PFSK-1 (cell line): ENCODE measurements at regions not wholly inside any gene's neighbourhood (a gene's known extent, or its start where the extent isn't known, plus 50 kb on each side); places are given as distances from the start of the nearest gene placed in this dataset.

Experiments used
- FOXP2 ChIP-seq: optimal IDR thresholded peaks from 2 replicates; pipeline ENCODE3; 2011; ENCODE audit warnings: borderline replicate concordance, control low read depth, inconsistent platforms; ENCODE audit not compliant: insufficient read depth; ENCODE audit errors: extremely low read length, extremely low read depth
- POLR2AphosphoS5 ChIP-seq: IDR thresholded peaks from 2 replicates; pipeline ENCODE4 v1.6.1; 2012; ENCODE audit warnings: low read depth, mild to moderate bottlenecking, control low read depth, low read length, moderate library complexity
- REST ChIP-seq, 2 experiments: IDR thresholded peaks; 2 replicates each; pipeline versions ENCODE4 v1.6.1 to v1.8.0; 2011 to 2012; ENCODE audit warnings: low read depth in 2 of 2, low read length in 2 of 2, control low read depth in 1 of 2, inconsistent platforms in 1 of 2, mild to moderate bottlenecking in 1 of 2, moderate library complexity in 1 of 2; ENCODE audit not compliant: insufficient read depth in 1 of 2
- SIN3A ChIP-seq: IDR thresholded peaks from 2 replicates; pipeline ENCODE4 v1.6.1; 2012; ENCODE audit warnings: mild to moderate bottlenecking, low read length, moderate library complexity, borderline replicate concordance; ENCODE audit not compliant: insufficient read depth
- TAF1 ChIP-seq: IDR thresholded peaks from 2 replicates; pipeline ENCODE4 v1.6.1; 2012; ENCODE audit warnings: low read length, control low read depth, borderline replicate concordance; ENCODE audit not compliant: insufficient read depth

GRCh38 chr12:14065616-14066015 is 84.2 kb upstream of the GRIN2B start:
- no peak for TF ChIP-seq POLR2AphosphoS5
- TF ChIP-seq FOXP2: no peak
- TF ChIP-seq REST (IDR thresholded peaks at IDR 0.05; ENCODE audit: insufficient read depth in 1 of 2, low read depth in 2 of 2, low read length in 2 of 2): no peak
- no peak for TF ChIP-seq SIN3A
- TF ChIP-seq TAF1: no peak

GRCh38 chr12:14066021-14066420 is 84.6 kb upstream of the GRIN2B start:
- TF ChIP-seq POLR2AphosphoS5: no peak
- TF ChIP-seq SIN3A: no peak
- TF ChIP-seq FOXP2: no peak
- TF ChIP-seq REST (IDR thresholded peaks at IDR 0.05; ENCODE audit: insufficient read depth in 1 of 2, low read depth in 2 of 2, low read length in 2 of 2): no peak
- no peak for TF ChIP-seq TAF1

- TF ChIP-seq TAF1 (no peak), SIN3A (no peak), POLR2AphosphoS5 (no peak), REST (IDR thresholded peaks at IDR 0.05; ENCODE audit: insufficient read depth in 1 of 2, low read depth in 2 of 2, low read length in 2 of 2) (no peak), FOXP2 (no peak)
Measured at GRCh38 chr12:14068961-14069360, 87.6 kb upstream of the GRIN2B start.

- TF ChIP-seq POLR2AphosphoS5 (no peak), FOXP2 (no peak), REST (IDR thresholded peaks at IDR 0.05; ENCODE audit: insufficient read depth in 1 of 2, low read depth in 2 of 2, low read length in 2 of 2) (no peak), TAF1 (no peak), SIN3A (no peak)
Measured at GRCh38 chr12:14071833-14072232, 90.4 kb upstream of the GRIN2B start.

GRCh38 chr12:14072987-14073386 is 91.6 kb upstream of the GRIN2B start:
- TF ChIP-seq REST (IDR thresholded peaks at IDR 0.05; ENCODE audit: insufficient read depth in 1 of 2, low read depth in 2 of 2, low read length in 2 of 2) (no peak), FOXP2 (no peak), TAF1 (no peak), POLR2AphosphoS5 (no peak), SIN3A (no peak)
